ENCODE measurements at regions not wholly inside any gene's neighbourhood (a gene's known extent, or its start where the extent isn't known, plus 50 kb on each side); places are given as distances from the start of the nearest gene placed in this dataset.
"Not testable (repeated sequence)": the region's sequence is repeated elsewhere in the genome, so short reads cannot be mapped to it uniquely, and the experiment has no call there.

DNA sequence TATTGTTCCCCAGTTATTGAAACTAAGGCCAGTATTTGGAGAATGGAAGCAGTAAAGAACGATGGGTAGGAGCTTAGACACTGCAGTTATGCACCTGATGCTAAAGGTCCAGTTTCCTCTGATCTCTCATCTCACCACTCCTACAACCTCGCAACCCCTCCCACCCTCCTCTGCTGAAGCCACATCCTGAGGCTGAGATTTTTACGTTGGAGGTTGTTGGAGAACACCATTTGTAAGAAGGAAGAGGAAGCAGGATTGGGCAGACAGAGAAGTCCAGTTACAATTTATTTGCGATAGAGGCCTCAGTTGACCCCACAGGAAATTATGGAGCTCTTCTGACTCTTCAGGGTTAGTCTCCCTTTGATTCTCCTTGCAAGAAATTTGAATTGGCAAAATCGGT lies 54.3 kb upstream of the NDUFV2 start:
- H3K27ac ChIP-seq = no peak overlapping the region
- TF ChIP-seq, protein P1, sequence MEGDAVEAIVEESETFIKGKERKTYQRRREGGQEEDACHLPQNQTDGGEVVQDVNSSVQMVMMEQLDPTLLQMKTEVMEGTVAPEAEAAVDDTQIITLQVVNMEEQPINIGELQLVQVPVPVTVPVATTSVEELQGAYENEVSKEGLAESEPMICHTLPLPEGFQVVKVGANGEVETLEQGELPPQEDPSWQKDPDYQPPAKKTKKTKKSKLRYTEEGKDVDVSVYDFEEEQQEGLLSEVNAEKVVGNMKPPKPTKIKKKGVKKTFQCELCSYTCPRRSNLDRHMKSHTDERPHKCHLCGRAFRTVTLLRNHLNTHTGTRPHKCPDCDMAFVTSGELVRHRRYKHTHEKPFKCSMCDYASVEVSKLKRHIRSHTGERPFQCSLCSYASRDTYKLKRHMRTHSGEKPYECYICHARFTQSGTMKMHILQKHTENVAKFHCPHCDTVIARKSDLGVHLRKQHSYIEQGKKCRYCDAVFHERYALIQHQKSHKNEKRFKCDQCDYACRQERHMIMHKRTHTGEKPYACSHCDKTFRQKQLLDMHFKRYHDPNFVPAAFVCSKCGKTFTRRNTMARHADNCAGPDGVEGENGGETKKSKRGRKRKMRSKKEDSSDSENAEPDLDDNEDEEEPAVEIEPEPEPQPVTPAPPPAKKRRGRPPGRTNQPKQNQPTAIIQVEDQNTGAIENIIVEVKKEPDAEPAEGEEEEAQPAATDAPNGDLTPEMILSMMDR (IDR thresholded peaks at IDR 0.05; ENCODE audit: low read depth, low read length) = no peak
- no peaks in the 10 kb centered on the region for H3K36me3 ChIP-seq
- no peaks in the 10 kb centered on the region for H3K27me3 ChIP-seq (ENCODE audit: insufficient read depth, low read depth, severe bottlenecking)
- DNase-seq = no peak
- peaks cover 14% of the 10 kb centered on the region for H3K9me3 ChIP-seq (ENCODE audit: severe bottlenecking)
- H3K4me3 ChIP-seq (ENCODE audit: low read depth, low read length) = no peak overlapping the region

DNA sequence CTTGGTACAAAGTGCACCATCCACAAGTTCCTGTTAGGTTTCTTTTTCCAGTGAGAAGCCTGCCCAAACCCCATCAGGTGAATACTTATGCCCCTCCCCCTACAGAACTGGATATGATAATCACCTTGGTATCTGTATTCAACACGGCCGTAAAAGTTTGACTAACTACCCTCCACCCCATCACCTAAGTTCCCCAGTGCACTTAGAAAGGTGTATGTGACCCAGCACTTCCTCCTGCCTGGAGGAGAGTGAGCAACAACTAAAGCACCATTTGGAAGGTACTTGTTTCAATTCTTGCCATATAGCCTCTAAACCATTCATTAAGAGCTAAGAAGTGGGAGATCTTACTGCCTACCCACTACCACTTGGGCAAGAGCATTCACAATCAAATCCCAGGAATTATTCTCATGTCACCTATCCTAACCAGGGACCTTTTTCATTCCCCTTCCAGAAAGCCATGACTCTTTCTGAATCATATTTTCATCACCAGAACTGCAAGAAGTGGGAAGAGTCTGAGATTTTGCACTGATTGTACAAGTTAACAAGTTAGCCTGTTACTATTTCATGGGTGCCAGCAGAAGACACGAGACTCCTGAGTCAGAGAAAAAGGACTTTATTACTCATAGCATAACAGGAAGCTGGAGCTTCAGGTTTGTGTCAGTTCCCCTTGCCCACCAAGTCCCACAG lies 53.5 kb upstream of the NDUFV2 start:
- DNase-seq = no peak
- H3K9me3 ChIP-seq (ENCODE audit: severe bottlenecking) = peaks cover 15% of the 10 kb centered on the region

GRCh38 chr18:9049495-9049809 lies 53.0 kb upstream of the NDUFV2 start:
- H3K36me3 ChIP-seq = no peaks in the 10 kb centered on the region
- TF ChIP-seq, protein P1 (IDR thresholded peaks at IDR 0.05; ENCODE audit: low read depth, low read length) = no peak
- H3K4me3 ChIP-seq (ENCODE audit: low read depth, low read length) = no peak overlapping the region
- H3K27ac ChIP-seq = no peak overlapping the region
- no peak for DNase-seq
- H3K27me3 ChIP-seq (ENCODE audit: insufficient read depth, low read depth, severe bottlenecking) = no peaks in the 10 kb centered on the region
- peaks cover 15% of the 10 kb centered on the region for H3K9me3 ChIP-seq (ENCODE audit: severe bottlenecking)

More for the DNA sequence above, 53.5 kb upstream of the NDUFV2 start:
- TF ChIP-seq, protein P1 (IDR thresholded peaks at IDR 0.05; ENCODE audit: low read depth, low read length) = no peak
- no peak overlapping the region for H3K4me3 ChIP-seq (ENCODE audit: low read depth, low read length)
- no peaks in the 10 kb centered on the region for H3K36me3 ChIP-seq
- no peaks in the 10 kb centered on the region for H3K27me3 ChIP-seq (ENCODE audit: insufficient read depth, low read depth, severe bottlenecking)
- no peak overlapping the region for H3K27ac ChIP-seq

DNA sequence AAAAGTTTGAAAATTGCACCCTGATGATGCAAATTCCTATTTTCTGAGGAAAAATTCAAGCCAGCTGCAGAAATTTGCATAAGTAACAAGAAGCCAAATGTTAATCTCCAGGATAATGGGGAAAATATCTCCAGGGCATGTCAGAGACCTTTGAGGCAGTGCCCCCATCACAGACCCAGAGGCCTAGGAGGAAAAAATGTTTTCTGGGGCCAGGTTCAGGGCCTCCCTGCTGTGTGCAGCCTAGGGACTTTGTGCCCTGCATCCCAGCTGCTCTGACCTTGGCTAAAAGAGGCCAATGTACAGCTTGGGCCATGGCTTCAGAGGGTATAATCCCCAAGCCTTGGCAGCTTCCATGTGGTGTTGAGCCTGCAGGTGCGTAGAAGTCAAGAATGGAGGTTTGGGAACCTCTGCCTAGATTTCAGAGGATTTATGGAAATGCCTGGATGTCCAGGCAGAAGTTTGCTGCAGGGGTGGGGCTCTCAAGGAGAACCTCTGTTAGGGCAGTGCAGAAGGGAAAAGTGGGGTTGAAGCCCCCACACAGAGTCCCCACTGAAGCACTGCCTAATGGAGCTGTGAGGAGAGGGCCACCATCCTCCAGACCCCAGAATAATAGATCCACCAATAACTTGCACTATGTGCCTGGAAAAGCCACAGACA lies 51.7 kb upstream of the NDUFV2 start:
- H3K9me3 ChIP-seq (ENCODE audit: severe bottlenecking) = peaks cover 15% of the 10 kb centered on the region
- H3K36me3 ChIP-seq; H3K27me3 ChIP-seq (ENCODE audit: insufficient read depth, low read depth, severe bottlenecking); H3K4me3 ChIP-seq (ENCODE audit: low read depth, low read length); DNase-seq; H3K27ac ChIP-seq: not testable (repeated sequence)
